GM23338 (cell line): ENCODE measurements at regions not wholly inside any gene's neighbourhood (a gene's known extent, or its start where the extent isn't known, plus 50 kb on each side); places are given as distances from the start of the nearest gene placed in this dataset.

Source experiments
- ATAC-seq: fragments of 200-7000 bp; cut with Tn5 transposase; 3 replicates; pipeline ENCODE4 v1.9.1; 2020
- DNase-seq: peaks from one replicate; pipeline ENCODE4 v3.0.0-alpha.2; 2015; ENCODE audit warnings: low spot score
- H2AFZ ChIP-seq: fragments of 200-600 bp; sonication (generic); 2 replicates; pipeline ENCODE4 v1.8.0; 2016; ENCODE audit warnings: antibody characterized with exemption, mild to moderate bottlenecking, moderate library complexity
- H3F3A ChIP-seq: fragments of 200-600 bp; sonication (generic); replicated peaks from 2 replicates; pipeline ENCODE4 v1.8.0; 2017; ENCODE audit warnings: antibody characterized with exemption, mixed run types, low read depth
- H3K27ac ChIP-seq: fragments of 200-600 bp; sonication (generic); 2 replicates; pipeline ENCODE4 v1.6.1; 2016; ENCODE audit warnings: low read depth
- H3K27me3 ChIP-seq: fragments of 200-600 bp; sonication (generic); 2 replicates; pipeline ENCODE4 v1.8.0; 2016; ENCODE audit warnings: mild to moderate bottlenecking, mixed run types, moderate library complexity; ENCODE audit not compliant: insufficient read depth
- H3K36me3 ChIP-seq: fragments of 200-600 bp; sonication (generic); 2 replicates; pipeline ENCODE4 v1.8.0; 2016; ENCODE audit warnings: mild to moderate bottlenecking; ENCODE audit not compliant: insufficient read depth
- H3K4me1 ChIP-seq: fragments of 200-600 bp; sonication (generic); 2 replicates; pipeline ENCODE4 v1.8.0; 2016; ENCODE audit warnings: mild to moderate bottlenecking, moderate library complexity; ENCODE audit not compliant: insufficient read depth
- H3K4me2 ChIP-seq: fragments of 200-600 bp; sonication (generic); 2 replicates; pipeline ENCODE4 v1.7.1; 2017; ENCODE audit warnings: mixed run types
- H3K4me3 ChIP-seq: fragments of 200-600 bp; sonication (generic); 2 replicates; pipeline ENCODE4 v1.6.1; 2016; ENCODE audit warnings: mixed run types
- H3K79me2 ChIP-seq: fragments of 200-600 bp; sonication (generic); replicated peaks from 2 replicates; pipeline ENCODE4 v1.8.0; 2017; ENCODE audit warnings: mild to moderate bottlenecking; ENCODE audit not compliant: insufficient read depth
- H3K9me2 ChIP-seq: fragments of 200-600 bp; sonication (generic); 2 replicates; pipeline ENCODE4 v1.8.0; 2017; ENCODE audit not compliant: insufficient read depth
- H4K20me1 ChIP-seq: fragments of 200-600 bp; sonication (generic); replicated peaks from 2 replicates; pipeline ENCODE4 v1.8.0; 2017; ENCODE audit warnings: mild to moderate bottlenecking; ENCODE audit not compliant: insufficient read depth
- H3K27ac Mint-ChIP-seq: 2 replicates; pipeline ENCODE4 v1.8.0; 2020; ENCODE audit warnings: inconsistent platforms, mild to moderate bottlenecking, moderate library complexity, mixed read lengths
- H3K27me3 Mint-ChIP-seq: 3 replicates; pipeline ENCODE4 v1.8.0; 2022; ENCODE audit warnings: low read depth, mild to moderate bottlenecking, moderate library complexity, mixed read lengths, inconsistent platforms; ENCODE audit not compliant: insufficient read depth, poor library complexity
- H3K36me3 Mint-ChIP-seq: 3 replicates; pipeline ENCODE4 v1.8.0; 2021; ENCODE audit warnings: low read depth, mild to moderate bottlenecking, inconsistent platforms, moderate library complexity, mixed read lengths
- H3K4me1 Mint-ChIP-seq: 3 replicates; pipeline ENCODE4 v1.8.0; 2020; ENCODE audit warnings: mild to moderate bottlenecking, inconsistent platforms, mixed read lengths
- H3K4me3 Mint-ChIP-seq: 3 replicates; pipeline ENCODE4 v1.8.0; 2021; ENCODE audit warnings: moderate library complexity, mild to moderate bottlenecking, inconsistent platforms, mixed read lengths
- H3K9me3 Mint-ChIP-seq: 3 replicates; pipeline ENCODE4 v1.8.0; 2020; ENCODE audit warnings: moderate library complexity, mild to moderate bottlenecking, inconsistent platforms, mixed read lengths
- CREB1 ChIP-seq: fragments of 250-450 bp; sonication (Bioruptor Pico); IDR thresholded peaks from 2 replicates; pipeline ENCODE4 v1.5.0; 2020; ENCODE audit warnings: low read depth, mild to moderate bottlenecking, moderate library complexity
- CTCF ChIP-seq, 2 experiments: fragments of 200-600 bp in 1 of 2; sonication (generic) in 1 of 2; conservative IDR thresholded peaks; 2 replicates each; pipeline versions ENCODE4 v1.5.1 to v1.6.1; 2016 to 2017; ENCODE audit warnings: antibody characterized with exemption in 2 of 2, low read depth in 2 of 2, mild to moderate bottlenecking in 2 of 2, moderate library complexity in 1 of 2
- NANOG ChIP-seq: IDR thresholded peaks from 2 replicates; pipeline ENCODE4 v1.6.1; 2016; ENCODE audit warnings: antibody characterized with exemption, borderline replicate concordance
- POLR2AphosphoS5 ChIP-seq: IDR thresholded peaks from 2 replicates; pipeline ENCODE4 v1.6.1; 2016; ENCODE audit warnings: antibody characterized with exemption, low read depth
- REST ChIP-seq: IDR thresholded peaks from one replicate; pipeline ENCODE4 v1.6.1; 2018; ENCODE audit warnings: antibody characterized with exemption; ENCODE audit not compliant: unreplicated experiment
- STAT1 ChIP-seq: IDR thresholded peaks from one replicate; pipeline ENCODE4 v1.6.1; 2016; ENCODE audit warnings: antibody characterized with exemption; ENCODE audit not compliant: unreplicated experiment
- TF ChIP-seq, protein P1 (sequence below): fragments of 250-450 bp; sonication (Bioruptor Pico); IDR thresholded peaks from 2 replicates; pipeline ENCODE4 v1.5.0; 2020; ENCODE audit warnings: mild to moderate bottlenecking, moderate library complexity

DNA sequence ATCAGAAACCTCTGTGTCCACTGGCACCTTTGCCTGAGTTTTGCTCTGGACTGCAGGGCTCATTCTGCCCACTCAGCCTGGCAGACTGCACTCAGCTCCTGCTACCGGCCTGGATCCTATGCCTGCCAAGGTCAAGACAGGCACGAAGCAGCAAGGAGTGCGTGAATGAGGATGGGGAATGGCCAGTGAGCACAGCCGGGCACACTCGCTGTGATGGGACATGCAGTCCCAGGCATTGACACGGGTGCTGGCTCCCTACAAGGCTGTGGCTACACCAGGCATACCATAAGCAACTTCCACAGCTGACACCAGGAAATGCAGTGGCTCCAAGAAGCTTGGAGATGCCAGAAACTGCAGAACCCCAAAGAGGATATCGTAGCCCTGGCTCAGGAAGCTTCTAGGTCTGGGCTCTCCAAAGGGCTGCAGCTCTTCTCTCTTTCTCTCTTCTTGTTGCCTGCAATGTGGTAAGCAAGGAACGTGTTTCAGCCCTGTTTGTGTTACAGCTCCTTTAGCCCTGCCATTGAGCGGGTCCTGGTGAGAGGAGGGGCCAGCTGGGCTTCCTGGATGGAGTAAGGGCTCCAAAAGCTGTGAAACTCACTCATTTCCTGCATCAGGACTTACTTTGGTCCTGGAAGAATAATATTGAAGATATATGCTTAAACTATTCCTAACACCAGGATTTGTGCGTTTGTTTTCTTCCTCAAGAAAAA is 832.6 kb upstream of the SLITRK5 start (continued):
- TF ChIP-seq, protein P1, sequence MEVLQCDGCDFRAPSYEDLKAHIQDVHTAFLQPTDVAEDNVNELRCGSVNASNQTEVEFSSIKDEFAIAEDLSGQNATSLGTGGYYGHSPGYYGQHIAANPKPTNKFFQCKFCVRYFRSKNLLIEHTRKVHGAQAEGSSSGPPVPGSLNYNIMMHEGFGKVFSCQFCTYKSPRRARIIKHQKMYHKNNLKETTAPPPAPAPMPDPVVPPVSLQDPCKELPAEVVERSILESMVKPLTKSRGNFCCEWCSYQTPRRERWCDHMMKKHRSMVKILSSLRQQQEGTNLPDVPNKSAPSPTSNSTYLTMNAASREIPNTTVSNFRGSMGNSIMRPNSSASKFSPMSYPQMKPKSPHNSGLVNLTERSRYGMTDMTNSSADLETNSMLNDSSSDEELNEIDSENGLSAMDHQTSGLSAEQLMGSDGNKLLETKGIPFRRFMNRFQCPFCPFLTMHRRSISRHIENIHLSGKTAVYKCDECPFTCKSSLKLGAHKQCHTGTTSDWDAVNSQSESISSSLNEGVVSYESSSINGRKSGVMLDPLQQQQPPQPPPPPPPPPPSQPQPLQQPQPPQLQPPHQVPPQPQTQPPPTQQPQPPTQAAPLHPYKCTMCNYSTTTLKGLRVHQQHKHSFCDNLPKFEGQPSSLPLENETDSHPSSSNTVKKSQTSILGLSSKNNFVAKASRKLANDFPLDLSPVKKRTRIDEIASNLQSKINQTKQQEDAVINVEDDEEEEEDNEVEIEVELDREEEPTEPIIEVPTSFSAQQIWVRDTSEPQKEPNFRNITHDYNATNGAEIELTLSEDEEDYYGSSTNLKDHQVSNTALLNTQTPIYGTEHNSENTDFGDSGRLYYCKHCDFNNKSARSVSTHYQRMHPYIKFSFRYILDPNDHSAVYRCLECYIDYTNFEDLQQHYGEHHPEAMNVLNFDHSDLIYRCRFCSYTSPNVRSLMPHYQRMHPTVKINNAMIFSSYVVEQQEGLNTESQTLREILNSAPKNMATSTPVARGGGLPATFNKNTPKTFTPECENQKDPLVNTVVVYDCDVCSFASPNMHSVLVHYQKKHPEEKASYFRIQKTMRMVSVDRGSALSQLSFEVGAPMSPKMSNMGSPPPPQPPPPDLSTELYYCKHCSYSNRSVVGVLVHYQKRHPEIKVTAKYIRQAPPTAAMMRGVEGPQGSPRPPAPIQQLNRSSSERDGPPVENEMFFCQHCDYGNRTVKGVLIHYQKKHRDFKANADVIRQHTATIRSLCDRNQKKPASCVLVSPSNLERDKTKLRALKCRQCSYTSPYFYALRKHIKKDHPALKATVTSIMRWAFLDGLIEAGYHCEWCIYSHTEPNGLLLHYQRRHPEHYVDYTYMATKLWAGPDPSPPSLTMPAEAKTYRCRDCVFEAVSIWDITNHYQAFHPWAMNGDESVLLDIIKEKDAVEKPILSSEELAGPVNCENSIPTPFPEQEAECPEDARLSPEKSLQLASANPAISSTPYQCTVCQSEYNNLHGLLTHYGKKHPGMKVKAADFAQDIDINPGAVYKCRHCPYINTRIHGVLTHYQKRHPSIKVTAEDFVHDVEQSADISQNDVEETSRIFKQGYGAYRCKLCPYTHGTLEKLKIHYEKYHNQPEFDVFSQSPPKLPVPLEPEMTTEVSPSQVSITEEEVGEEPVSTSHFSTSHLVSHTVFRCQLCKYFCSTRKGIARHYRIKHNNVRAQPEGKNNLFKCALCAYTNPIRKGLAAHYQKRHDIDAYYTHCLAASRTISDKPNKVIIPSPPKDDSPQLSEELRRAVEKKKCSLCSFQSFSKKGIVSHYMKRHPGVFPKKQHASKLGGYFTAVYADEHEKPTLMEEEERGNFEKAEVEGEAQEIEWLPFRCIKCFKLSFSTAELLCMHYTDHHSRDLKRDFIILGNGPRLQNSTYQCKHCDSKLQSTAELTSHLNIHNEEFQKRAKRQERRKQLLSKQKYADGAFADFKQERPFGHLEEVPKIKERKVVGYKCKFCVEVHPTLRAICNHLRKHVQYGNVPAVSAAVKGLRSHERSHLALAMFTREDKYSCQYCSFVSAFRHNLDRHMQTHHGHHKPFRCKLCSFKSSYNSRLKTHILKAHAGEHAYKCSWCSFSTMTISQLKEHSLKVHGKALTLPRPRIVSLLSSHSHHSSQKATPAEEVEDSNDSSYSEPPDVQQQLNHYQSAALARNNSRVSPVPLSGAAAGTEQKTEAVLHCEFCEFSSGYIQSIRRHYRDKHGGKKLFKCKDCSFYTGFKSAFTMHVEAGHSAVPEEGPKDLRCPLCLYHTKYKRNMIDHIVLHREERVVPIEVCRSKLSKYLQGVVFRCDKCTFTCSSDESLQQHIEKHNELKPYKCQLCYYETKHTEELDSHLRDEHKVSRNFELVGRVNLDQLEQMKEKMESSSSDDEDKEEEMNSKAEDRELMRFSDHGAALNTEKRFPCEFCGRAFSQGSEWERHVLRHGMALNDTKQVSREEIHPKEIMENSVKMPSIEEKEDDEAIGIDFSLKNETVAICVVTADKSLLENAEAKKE: no peak
- no peak for TF ChIP-seq REST

DNA sequence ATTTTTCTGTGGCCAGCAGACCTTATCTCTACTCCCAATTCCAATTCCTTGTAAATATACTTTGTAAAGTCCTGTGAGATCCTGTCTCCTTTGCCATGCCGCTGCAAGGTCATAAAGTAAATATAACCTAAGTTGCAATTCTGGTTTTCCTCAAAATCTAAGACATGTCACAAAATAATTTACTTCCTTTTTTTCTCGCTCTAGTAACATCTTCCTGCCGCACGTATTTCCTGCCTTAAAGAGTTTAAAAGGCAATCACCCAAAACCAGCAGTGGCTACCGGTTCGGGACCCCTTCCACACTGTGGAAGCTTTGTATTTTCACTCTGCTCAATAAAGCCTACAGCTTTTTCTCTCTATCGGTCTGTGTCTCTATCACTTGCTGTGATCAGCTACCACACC is 832.0 kb upstream of the SLITRK5 start:
- H3K36me3 ChIP-seq: no peaks in the 10 kb centered on the region
- DNase-seq (no peak), ATAC-seq (no peak)
- H3K27me3 Mint-ChIP-seq: peaks cover 2% of the 10 kb centered on the region
- no peak overlapping the region for H3K4me3 Mint-ChIP-seq
- H2AFZ ChIP-seq: no peak overlapping the region; the same call in 1 of the 2 replicates
- no peaks in the 10 kb centered on the region for H3F3A ChIP-seq
- no peak overlapping the region for H3K4me3 ChIP-seq
- H3K4me1 Mint-ChIP-seq: no peaks in the 10 kb centered on the region
- TF ChIP-seq POLR2AphosphoS5 (no peak), CTCF (conservative IDR thresholded peaks at IDR 0.05; ENCODE audit: low read depth in 2 of 2) (no peak), CREB1 (no peak), STAT1 (no peak), NANOG (no peak)
- no peak overlapping the region for H3K4me2 ChIP-seq
- no peak overlapping the region for H3K27ac Mint-ChIP-seq
- H4K20me1 ChIP-seq: no peaks in the 10 kb centered on the region
- H3K9me2 ChIP-seq: no peaks in the 10 kb centered on the region
- no peaks in the 10 kb centered on the region for H3K79me2 ChIP-seq
- H3K36me3 Mint-ChIP-seq: peaks cover 33% of the 10 kb centered on the region
- no peak overlapping the region for H3K27ac ChIP-seq
- H3K4me1 ChIP-seq: no peaks in the 10 kb centered on the region
- H3K9me3 Mint-ChIP-seq: peaks cover 42% of the 10 kb centered on the region
- H3K27me3 ChIP-seq: no peaks in the 10 kb centered on the region
